GM12874 (cell line): ENCODE measurements at regions not wholly inside any gene's neighbourhood (a gene's known extent, or its start where the extent isn't known, plus 50 kb on each side); places are given as distances from the start of the nearest gene placed in this dataset.

ENCODE experiments used
- CTCF ChIP-seq: IDR thresholded peaks from 2 replicates; pipeline ENCODE4 v1.5.1; 2011; ENCODE audit warnings: low read depth, mild to moderate bottlenecking, control low read depth, low read length, moderate library complexity; ENCODE audit not compliant: insufficient read depth

GRCh38 chr6:82602776-82603175, 239.2 kb downstream of the TPBG start:
- TF ChIP-seq CTCF = no peak

- no peak for TF ChIP-seq CTCF
Measured at GRCh38 chr6:82603871-82604270, 240.3 kb downstream of the TPBG start.

GRCh38 chr6:82607998-82608725, 244.5 kb downstream of the TPBG start:
- TF ChIP-seq CTCF = no peak

GRCh38 chr6:82608781-82609180, 245.2 kb downstream of the TPBG start:
- no peak for TF ChIP-seq CTCF

GRCh38 chr6:82611751-82612150, 248.1 kb downstream of the TPBG start:
- TF ChIP-seq CTCF = no peak

- no peak for TF ChIP-seq CTCF
Measured at GRCh38 chr6:82612475-82613039, 248.9 kb downstream of the TPBG start.

- no peak for TF ChIP-seq CTCF
Measured at GRCh38 chr6:82614518-82614917, 250.9 kb downstream of the TPBG start.
